ENCODE measurements at regions not wholly inside any gene's neighbourhood (a gene's known extent, or its start where the extent isn't known, plus 50 kb on each side); places are given as distances from the start of the nearest gene placed in this dataset.

- no peak for TF ChIP-seq CTCF (IDR thresholded peaks at IDR 0.05; ENCODE audit: extremely low read depth in 1 of 2, insufficient read depth in 1 of 2, low read depth in 1 of 2, low read length in 2 of 2)
- no peak for TF ChIP-seq POLR2A (IDR thresholded peaks at IDR 0.05; ENCODE audit: low read depth, low read length)
- no peak for TF ChIP-seq GATA2 (IDR thresholded peaks at IDR 0.05; ENCODE audit: insufficient read depth, insufficient read length, low read depth, low read length)
- TF ChIP-seq POLR2AphosphoS5 (IDR thresholded peaks at IDR 0.05; ENCODE audit: insufficient read depth, low read depth, low read length) = no peak
- TF ChIP-seq MYC (IDR thresholded peaks at IDR 0.05; ENCODE audit: low read depth, low read length) = no peak
- TF ChIP-seq EZH2 (IDR thresholded peaks at IDR 0.05; ENCODE audit: borderline replicate concordance, low read depth, low read length, severe bottlenecking) = no peak
- no peak for TF ChIP-seq MAX (IDR thresholded peaks at IDR 0.05; ENCODE audit: insufficient read depth, insufficient read length)
- no peak for TF ChIP-seq JUN (IDR thresholded peaks at IDR 0.05; ENCODE audit: borderline replicate concordance, insufficient read depth, insufficient read length, low read depth)
Observed at GRCh38 chr13:53520132-53520531, 491.5 kb downstream of the OLFM4 start.
